RWPE1 (cell line): ENCODE measurements at regions not wholly inside any gene's neighbourhood (a gene's known extent, or its start where the extent isn't known, plus 50 kb on each side); places are given as distances from the start of the nearest gene placed in this dataset.
A peak's percentile ranks its signal among the peaks of the same experiment; 100 is the strongest.

Experiments used
- CTCF ChIA-PET: fragments of 350-600 bp; sonication (Branson Sonifier 250); formaldehyde crosslinking; extraction: SDS; loops from one replicate; lab custom pipeline; 2021; lab: Yijun Ruan, JAX
- POLR2A ChIA-PET: fragments of 400-600 bp; formaldehyde crosslinking; extraction: SDS; loops from one replicate; lab custom pipeline; 2020; ENCODE audit warnings: antibody characterized with exemption; ENCODE audit not compliant: low non-redundant PET; lab: Yijun Ruan, JAX
- DNase-seq: peaks from one replicate; pipeline ENCODE4 v3.0.0; 2012; ENCODE audit warnings: low spot score
- H3K27ac ChIP-seq: fragments of 450-650 bp; 2 replicates; pipeline ENCODE4 v1.5.1; 2017
- CTCF ChIP-seq: fragments of 450-650 bp; conservative IDR thresholded peaks from 2 replicates; pipeline ENCODE4 v1.5.1; 2017; ENCODE audit warnings: low read depth, mild to moderate bottlenecking

GRCh38 chr7:124681946-124682345 is 83.6 kb downstream of the GPR37 start:
- ChIA-PET POLR2A (no interaction called here), CTCF (interaction anchor here (0.9 kb wide), 1 partner anchor 535 kb away, joined by 7 read pairs; no protein-coding TSS in a partner anchor)
- no peak for DNase-seq
- H3K27ac ChIP-seq: no peak overlapping the region
- TF ChIP-seq CTCF: no peak

DNA sequence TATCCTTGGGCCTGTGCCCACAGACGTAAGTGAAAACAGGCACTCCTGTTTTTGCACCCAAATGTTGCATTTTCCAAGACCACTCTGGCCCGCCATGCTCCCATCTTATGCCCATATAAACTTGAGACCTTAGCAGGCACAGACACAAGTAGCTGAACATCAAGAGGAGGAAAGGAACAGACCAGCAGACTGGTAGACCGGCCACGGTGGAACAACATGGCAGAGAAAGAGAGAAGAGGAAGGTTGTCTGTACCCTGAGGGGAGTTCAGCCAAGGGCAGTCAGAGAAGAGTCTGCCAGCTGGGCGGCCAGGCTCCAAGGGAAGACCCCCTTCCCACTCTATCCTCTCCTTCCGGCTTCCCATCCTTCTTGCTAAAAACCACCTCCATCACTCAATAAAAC is 85.3 kb downstream of the GPR37 start:
- CTCF ChIA-PET: no interaction called here
- POLR2A ChIA-PET: no interaction called here
- TF ChIP-seq CTCF: no peak

DNA sequence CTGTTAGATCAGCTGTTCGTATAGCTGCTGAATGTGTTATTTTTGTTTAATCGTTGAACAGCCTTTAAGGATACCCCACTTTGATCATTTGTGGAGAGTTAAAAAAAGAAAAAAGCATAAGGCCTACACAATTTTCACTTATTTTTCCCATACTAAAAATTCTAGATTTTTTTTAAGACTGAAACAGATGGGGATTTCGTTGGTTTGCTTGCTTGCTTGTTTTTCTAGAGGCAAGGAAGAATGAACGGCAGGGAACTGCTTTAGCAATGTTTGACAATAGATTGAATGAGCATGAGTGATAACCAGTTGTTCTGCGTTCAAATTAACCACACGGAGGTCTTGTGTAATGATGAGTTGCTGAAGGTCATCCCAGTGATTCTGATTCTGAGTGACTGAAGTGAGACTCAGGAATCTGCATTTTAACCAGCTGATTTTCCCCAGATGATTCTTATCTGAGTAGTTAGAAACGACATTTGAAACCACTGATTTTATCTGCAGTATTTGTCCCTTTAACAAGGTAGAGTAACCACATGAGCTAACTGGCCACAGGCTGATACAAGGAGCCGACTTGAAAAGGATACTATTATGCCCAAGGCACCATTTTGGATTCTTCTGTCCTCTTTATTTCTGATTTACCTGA is 85.9 kb downstream of the GPR37 start:
- POLR2A ChIA-PET: no interaction called here
- no peak for TF ChIP-seq CTCF
- no peak overlapping the region for H3K27ac ChIP-seq
- no peak for DNase-seq
- CTCF ChIA-PET: no interaction called here

More for the DNA sequence above, 85.3 kb downstream of the GPR37 start:
- no peak overlapping the region for H3K27ac ChIP-seq
- no peak for DNase-seq

GRCh38 chr7:124679146-124679545 is 86.4 kb downstream of the GPR37 start:
- ChIA-PET POLR2A (no interaction called here), CTCF (no interaction called here)
- no peak overlapping the region for H3K27ac ChIP-seq
- DNase-seq: no peak
- TF ChIP-seq CTCF: no peak

- no peak for TF ChIP-seq CTCF
- POLR2A ChIA-PET: no interaction called here
- CTCF ChIA-PET: no interaction called here
- DNase-seq: no peak
- H3K27ac ChIP-seq: no peak overlapping the region
Measured at GRCh38 chr7:124674451-124674850, 91.1 kb downstream of the GPR37 start.

DNA sequence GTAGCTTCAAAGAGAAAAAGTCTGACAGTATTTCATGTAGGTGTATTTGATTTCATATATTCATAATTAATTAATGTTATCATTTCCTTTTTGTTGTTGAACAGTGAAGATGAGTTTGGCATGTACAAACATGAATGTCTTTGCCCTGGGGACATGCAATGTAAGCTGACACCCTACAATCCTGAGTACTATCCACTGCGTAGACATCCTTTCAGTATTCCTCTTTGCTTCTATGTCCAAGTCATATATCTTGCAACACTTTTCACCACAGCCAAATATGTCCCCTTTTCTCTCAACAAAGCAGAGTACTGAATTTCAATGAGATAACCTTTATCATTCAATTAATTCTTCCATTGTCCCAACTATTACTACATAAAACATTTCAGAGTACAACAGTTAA is 93.6 kb downstream of the GPR37 start:
- DNase-seq: peak; percentile 11
- POLR2A ChIA-PET: no interaction called here
- CTCF ChIA-PET: no interaction called here

More for the DNA sequence above, 93.6 kb downstream of the GPR37 start:
- no peak for TF ChIP-seq CTCF
- H3K27ac ChIP-seq: no peak overlapping the region
